ENCODE measurements at regions not wholly inside any gene's neighbourhood (a gene's known extent, or its start where the extent isn't known, plus 50 kb on each side); places are given as distances from the start of the nearest gene placed in this dataset.
A peak's percentile ranks its signal among the peaks of the same experiment; 100 is the strongest.

- WGBS, 2 donors = 57 to 66% methylated on average over 1 of the region's 1 CpG
- no peak overlapping the region for H3K4me3 ChIP-seq
- H3K9me3 ChIP-seq = peaks cover 0 to 10% (median 3%) of the 10 kb centered on the region in 4 donors
- DNase-seq (no peak), ATAC-seq (ENCODE audit: low FRiP score in 2 of 2) (no peak)
- no peaks in the 10 kb centered on the region for H3K4me1 ChIP-seq
- no peaks in the 10 kb centered on the region for H3K36me3 ChIP-seq
- TF ChIP-seq POLR2A (IDR thresholded peaks at IDR 0.05) (no peak), EP300 (IDR thresholded peaks at IDR 0.05) (no peak), POLR2AphosphoS5 (IDR thresholded peaks at IDR 0.05) (no peak), CTCF (IDR thresholded peaks at IDR 0.05) (no peak)
- no peak overlapping the region for H3K27ac ChIP-seq
- H3K27me3 ChIP-seq = no peaks in the 10 kb centered on the region
Measured at GRCh38 chr1:95733031-95733430, 499.0 kb downstream of the RWDD3 start.

GRCh38 chr1:95733671-95734070, 499.7 kb downstream of the RWDD3 start:
- Histone ChIP-seq H3K9me3 (peaks cover 0 to 13% (median 3%) of the 10 kb centered on the region in 4 donors), H3K27me3 (no peaks in the 10 kb centered on the region), H3K4me1 (no peaks in the 10 kb centered on the region), H3K27ac (no peak overlapping the region), H3K4me3 (no peak overlapping the region), H3K36me3 (no peaks in the 10 kb centered on the region)
- no peak for ATAC-seq (ENCODE audit: low FRiP score in 2 of 2)
- DNase-seq = no peak
- TF ChIP-seq CTCF (IDR thresholded peaks at IDR 0.05) (no peak), POLR2AphosphoS5 (IDR thresholded peaks at IDR 0.05) (no peak), POLR2A (IDR thresholded peaks at IDR 0.05) (no peak), EP300 (IDR thresholded peaks at IDR 0.05) (no peak)
- WGBS, 2 donors = 86 to 92% methylated on average over 6 of the region's 6 CpGs

GRCh38 chr1:95734560-95734959, 500.6 kb downstream of the RWDD3 start:
- Histone ChIP-seq H3K27ac (no peak overlapping the region), H3K27me3 (no peaks in the 10 kb centered on the region), H3K9me3 (peaks cover 0 to 13% (median 3%) of the 10 kb centered on the region in 4 donors), H3K4me3 (no peak overlapping the region), H3K4me1 (no peaks in the 10 kb centered on the region), H3K36me3 (no peaks in the 10 kb centered on the region)
- WGBS, 2 donors = 83 to 85% methylated on average over 2 of the region's 2 CpGs
- DNase-seq (no peak), ATAC-seq (ENCODE audit: low FRiP score in 2 of 2) (no peak)
- no peak for TF ChIP-seq EP300 (IDR thresholded peaks at IDR 0.05)
- TF ChIP-seq CTCF (IDR thresholded peaks at IDR 0.05) = no peak
- no peak for TF ChIP-seq POLR2A (IDR thresholded peaks at IDR 0.05)
- no peak for TF ChIP-seq POLR2AphosphoS5 (IDR thresholded peaks at IDR 0.05)

GRCh38 chr1:95742591-95743089, 508.6 kb downstream of the RWDD3 start:
- DNase-seq (no peak), ATAC-seq (ENCODE audit: low FRiP score in 2 of 2) (peak in 1 of 2 donors; percentile 78)
- Histone ChIP-seq H3K4me3 (no peak overlapping the region), H3K4me1 (no peaks in the 10 kb centered on the region), H3K36me3 (no peaks in the 10 kb centered on the region), H3K27me3 (no peaks in the 10 kb centered on the region), H3K27ac (no peak overlapping the region), H3K9me3 (peaks cover 0 to 13% (median 1%) of the 10 kb centered on the region in 4 donors)
- 57 to 76% methylated on average over 1 to 3 of the region's 3 CpGs for WGBS, 2 donors
- no peak for TF ChIP-seq CTCF (IDR thresholded peaks at IDR 0.05)
- no peak for TF ChIP-seq EP300 (IDR thresholded peaks at IDR 0.05)
- TF ChIP-seq POLR2AphosphoS5 (IDR thresholded peaks at IDR 0.05) = no peak
- no peak for TF ChIP-seq POLR2A (IDR thresholded peaks at IDR 0.05)

GRCh38 chr1:95744731-95745130, 510.7 kb downstream of the RWDD3 start:
- TF ChIP-seq CTCF (IDR thresholded peaks at IDR 0.05) (no peak), EP300 (IDR thresholded peaks at IDR 0.05) (no peak), POLR2AphosphoS5 (IDR thresholded peaks at IDR 0.05) (no peak), POLR2A (IDR thresholded peaks at IDR 0.05) (no peak)
- H3K27me3 ChIP-seq = no peaks in the 10 kb centered on the region
- WGBS, 2 donors = 61 to 64% methylated on average over 2 of the region's 2 CpGs
- peaks cover 0 to 6% (median 1%) of the 10 kb centered on the region in 4 donors for H3K9me3 ChIP-seq
- DNase-seq (no peak), ATAC-seq (ENCODE audit: low FRiP score in 2 of 2) (no peak)
- H3K4me3 ChIP-seq = no peak overlapping the region
- H3K4me1 ChIP-seq = no peaks in the 10 kb centered on the region
- H3K36me3 ChIP-seq = no peaks in the 10 kb centered on the region
- no peak overlapping the region for H3K27ac ChIP-seq

All from upper lobe of left lung (tissue), 6 donors.